Stimulated activated naive CD8-positive, alpha-beta T cell treated with anti-CD3 and anti-CD28 coated beads, Interleukin-15, Interleukin-2, amounts not matched to agents 100 ng/mL and 50 ng/mL, for 24 hours (primary cell): ENCODE measurements at regions not wholly inside any gene's neighbourhood (a gene's known extent, or its start where the extent isn't known, plus 50 kb on each side); places are given as distances from the start of the nearest gene placed in this dataset.
"Not testable (repeated sequence)": the region's sequence is repeated elsewhere in the genome, so short reads cannot be mapped to it uniquely, and the experiment has no call there.

ENCODE experiments used
- H3K27ac Mint-ChIP-seq: one replicate; pipeline ENCODE4 v1.8.0; 2021; ENCODE audit warnings: mild to moderate bottlenecking, mixed read lengths
- H3K27me3 Mint-ChIP-seq: one replicate; pipeline ENCODE4 v1.8.0; 2021; ENCODE audit warnings: mixed read lengths
- H3K36me3 Mint-ChIP-seq: one replicate; pipeline ENCODE4 v1.8.0; 2021; ENCODE audit warnings: low read depth, mixed read lengths
- H3K4me1 Mint-ChIP-seq: one replicate; pipeline ENCODE4 v1.8.0; 2021; ENCODE audit warnings: low read depth, mixed read lengths
- H3K4me3 Mint-ChIP-seq: one replicate; pipeline ENCODE4 v1.8.0; 2021; ENCODE audit warnings: mild to moderate bottlenecking, mixed read lengths
- H3K9me3 Mint-ChIP-seq: one replicate; pipeline ENCODE4 v1.8.0; 2021; ENCODE audit warnings: mixed read lengths

DNA sequence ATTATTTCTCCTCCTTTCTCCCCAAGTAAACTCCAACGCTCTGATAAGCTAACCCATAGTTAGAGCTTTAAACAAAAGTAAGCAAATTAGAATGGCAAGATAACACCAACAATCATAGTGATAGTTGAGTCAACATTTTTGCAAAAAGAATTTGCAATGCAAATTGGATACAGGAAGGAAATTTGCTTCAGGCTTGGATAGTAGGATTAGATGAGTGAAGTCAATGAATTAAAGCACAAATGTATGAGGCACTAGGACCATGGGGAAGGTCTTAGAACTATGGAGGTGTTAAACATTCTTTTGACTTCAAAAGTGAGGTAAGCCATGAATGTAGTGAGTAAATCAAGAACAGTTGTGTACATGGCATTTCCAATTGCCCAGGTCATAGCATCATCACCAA is 289.8 kb upstream of the GRAMD2B start:
- Mint-ChIP-seq H3K4me1 (no peaks in the 10 kb centered on the region), H3K4me3 (no peak overlapping the region), H3K36me3 (no peaks in the 10 kb centered on the region), H3K9me3 (peaks cover 3% of the 10 kb centered on the region), H3K27me3 (no peaks in the 10 kb centered on the region), H3K27ac (no peak overlapping the region)

DNA sequence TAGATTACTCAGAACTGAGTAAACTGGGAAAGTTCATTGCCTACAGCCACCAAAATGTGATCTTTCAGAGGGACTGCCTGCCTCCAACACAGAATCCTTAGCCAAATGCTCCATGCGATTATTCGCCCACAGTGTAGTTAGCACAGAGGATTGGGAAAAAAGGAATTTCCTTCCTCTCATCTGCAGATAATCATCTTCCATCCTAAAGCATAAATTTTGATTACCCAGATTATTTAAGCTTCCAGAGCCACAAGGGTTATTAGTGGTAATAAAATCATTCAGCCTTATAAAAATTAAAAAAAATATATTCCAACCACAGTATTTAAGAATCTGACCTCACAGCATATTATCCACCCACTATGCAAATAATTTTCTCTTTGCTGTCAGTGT is 285.3 kb upstream of the GRAMD2B start:
- no peaks in the 10 kb centered on the region for H3K27me3 Mint-ChIP-seq
- no peaks in the 10 kb centered on the region for H3K4me1 Mint-ChIP-seq
- no peak overlapping the region for H3K27ac Mint-ChIP-seq
- H3K36me3 Mint-ChIP-seq = no peaks in the 10 kb centered on the region
- peaks cover 6% of the 10 kb centered on the region for H3K9me3 Mint-ChIP-seq
- no peak overlapping the region for H3K4me3 Mint-ChIP-seq

DNA sequence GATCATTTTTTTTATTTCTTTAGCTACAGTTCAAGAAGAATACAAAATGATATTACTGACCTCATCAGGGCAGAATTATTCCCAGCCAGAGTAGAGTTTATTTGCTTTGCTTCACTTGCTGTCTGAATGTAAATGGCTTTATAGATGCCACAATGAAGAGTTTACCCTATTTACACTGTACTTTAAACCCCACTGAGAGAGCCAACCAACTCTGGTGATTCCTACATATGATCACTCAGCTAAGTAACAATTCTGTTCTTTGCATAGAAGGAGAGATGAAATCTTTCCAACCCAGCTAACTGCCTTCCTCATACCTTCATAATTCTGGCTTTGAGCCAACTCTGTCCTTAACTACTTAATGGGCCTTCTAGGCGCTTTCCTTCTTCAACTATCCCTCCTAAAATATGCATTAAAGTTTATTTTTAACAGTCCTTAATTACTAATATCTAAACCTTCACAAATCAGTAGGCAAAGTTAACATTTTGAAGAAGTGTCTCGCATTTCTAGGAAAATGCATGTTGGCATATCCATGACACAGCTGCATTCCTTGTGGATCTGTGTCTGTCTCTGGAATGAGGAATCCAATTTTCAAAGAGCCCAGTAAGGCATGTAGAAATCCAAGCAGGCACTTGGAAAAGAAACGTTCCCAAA is 284.8 kb upstream of the GRAMD2B start:
- no peak overlapping the region for H3K4me3 Mint-ChIP-seq
- no peak overlapping the region for H3K27ac Mint-ChIP-seq
- H3K36me3 Mint-ChIP-seq = no peaks in the 10 kb centered on the region
- peaks cover 6% of the 10 kb centered on the region for H3K9me3 Mint-ChIP-seq
- no peaks in the 10 kb centered on the region for H3K4me1 Mint-ChIP-seq
- H3K27me3 Mint-ChIP-seq = no peaks in the 10 kb centered on the region

DNA sequence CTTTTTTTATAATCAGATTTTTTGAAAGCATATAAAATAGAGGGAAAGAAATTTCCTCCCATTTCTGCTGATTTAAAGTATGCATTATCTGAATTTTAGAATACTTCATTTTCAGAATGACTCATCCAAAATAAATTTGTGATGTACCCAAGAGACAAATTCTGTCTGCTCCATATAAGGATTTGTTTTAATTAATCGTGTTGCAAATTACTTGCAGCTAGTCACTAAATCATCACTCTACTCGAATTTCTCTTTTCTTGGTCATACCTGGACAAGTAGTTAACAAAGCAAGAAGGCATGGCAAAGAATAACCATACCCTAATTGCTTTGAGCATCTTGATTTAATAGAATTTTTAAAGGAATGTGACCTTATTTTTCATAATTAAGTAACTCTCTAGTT is 284.1 kb upstream of the GRAMD2B start:
- no peak overlapping the region for H3K4me3 Mint-ChIP-seq
- peaks cover 6% of the 10 kb centered on the region for H3K9me3 Mint-ChIP-seq
- H3K27me3 Mint-ChIP-seq = no peaks in the 10 kb centered on the region
- no peaks in the 10 kb centered on the region for H3K36me3 Mint-ChIP-seq
- H3K27ac Mint-ChIP-seq = no peak overlapping the region
- H3K4me1 Mint-ChIP-seq = no peaks in the 10 kb centered on the region

DNA sequence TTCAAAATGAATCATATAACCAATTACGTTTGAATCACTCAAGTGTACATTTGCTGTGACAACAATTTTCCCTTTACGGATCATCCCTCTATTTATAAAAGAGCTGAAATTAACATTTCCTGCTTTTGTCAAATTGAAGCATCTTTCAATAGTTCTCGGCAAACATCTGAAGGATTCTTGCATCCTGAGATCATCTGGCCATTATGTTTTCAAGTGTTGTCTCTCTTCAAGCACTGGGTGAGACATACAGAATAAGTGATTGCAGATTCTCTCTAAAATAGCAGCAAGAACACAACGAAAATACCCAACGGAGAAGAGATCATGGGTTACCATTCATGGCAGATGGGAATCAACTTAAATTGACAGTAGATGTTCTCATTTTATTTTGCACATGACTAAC is 283.4 kb upstream of the GRAMD2B start:
- no peak overlapping the region for H3K4me3 Mint-ChIP-seq
- no peaks in the 10 kb centered on the region for H3K36me3 Mint-ChIP-seq
- peaks cover 6% of the 10 kb centered on the region for H3K9me3 Mint-ChIP-seq
- H3K27ac Mint-ChIP-seq = no peak overlapping the region
- H3K4me1 Mint-ChIP-seq = no peaks in the 10 kb centered on the region
- no peaks in the 10 kb centered on the region for H3K27me3 Mint-ChIP-seq

DNA sequence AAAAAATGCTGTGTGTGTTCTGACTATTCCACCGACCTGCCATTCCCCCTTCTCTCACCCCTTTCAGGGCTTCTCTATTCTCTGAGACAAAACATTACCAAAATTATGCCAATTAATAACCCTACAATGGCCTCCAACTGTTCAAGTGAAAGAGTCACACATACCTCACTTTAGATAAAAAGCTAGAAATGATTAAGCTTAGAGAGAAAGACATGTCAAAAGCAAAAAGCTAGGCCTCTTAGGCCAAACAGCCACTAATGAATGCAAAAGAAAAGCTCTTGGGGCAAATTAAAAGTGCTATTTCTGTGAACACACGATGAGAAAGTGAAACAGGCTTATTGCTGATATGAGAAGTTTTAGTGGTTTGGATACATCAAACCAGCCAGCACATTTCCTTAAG is 279.6 kb upstream of the GRAMD2B start:
- no peaks in the 10 kb centered on the region for H3K36me3 Mint-ChIP-seq
- H3K9me3 Mint-ChIP-seq = peaks cover 3% of the 10 kb centered on the region
- no peak overlapping the region for H3K4me3 Mint-ChIP-seq
- no peaks in the 10 kb centered on the region for H3K27me3 Mint-ChIP-seq
- H3K27ac Mint-ChIP-seq = no peak overlapping the region
- no peaks in the 10 kb centered on the region for H3K4me1 Mint-ChIP-seq

DNA sequence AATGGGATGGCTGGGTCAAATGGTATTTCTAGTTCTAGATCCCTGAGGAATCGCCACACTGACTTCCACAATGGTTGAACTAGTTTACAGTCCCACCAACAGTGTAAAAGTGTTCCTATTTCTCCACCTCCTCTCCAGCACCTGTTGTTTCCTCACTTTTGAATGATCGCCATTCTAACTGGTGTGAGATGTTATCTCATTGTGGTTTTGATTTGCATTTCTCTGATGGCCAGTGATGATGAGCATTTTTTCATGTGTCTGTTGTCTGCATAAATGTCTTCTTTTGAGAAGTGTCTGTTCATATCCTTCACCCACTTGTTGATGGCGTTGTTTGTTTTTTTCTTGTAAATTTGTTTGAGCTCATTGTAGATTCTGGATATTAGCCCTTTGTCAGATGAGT is 272.9 kb upstream of the GRAMD2B start:
- not testable (repeated sequence) for H3K9me3 Mint-ChIP-seq, H3K27ac Mint-ChIP-seq, H3K4me1 Mint-ChIP-seq, H3K36me3 Mint-ChIP-seq, H3K4me3 Mint-ChIP-seq, H3K27me3 Mint-ChIP-seq

DNA sequence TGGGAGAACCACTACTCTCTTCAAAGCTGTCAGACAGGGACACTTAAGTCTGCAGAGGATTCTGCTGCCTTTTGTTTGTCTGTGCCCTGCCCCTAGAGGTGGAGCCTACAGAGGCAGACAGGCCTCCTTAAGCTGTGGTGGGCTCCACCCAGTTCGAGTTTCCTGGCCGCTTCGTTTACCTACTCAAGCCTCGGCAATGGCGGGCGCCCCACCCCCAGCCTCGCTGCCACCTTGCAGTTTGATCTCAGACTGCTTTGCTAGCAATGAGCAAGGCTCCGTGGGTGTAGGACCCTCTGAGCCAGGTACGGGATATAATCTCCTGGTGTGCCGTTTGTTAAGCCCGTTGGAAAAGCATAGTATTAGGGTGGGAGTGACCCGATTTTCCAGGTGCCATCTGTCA is 267.9 kb upstream of the GRAMD2B start:
- not testable (repeated sequence) for H3K4me3 Mint-ChIP-seq, H3K27ac Mint-ChIP-seq, H3K4me1 Mint-ChIP-seq, H3K27me3 Mint-ChIP-seq, H3K36me3 Mint-ChIP-seq
- H3K9me3 Mint-ChIP-seq = peaks cover 14% of the 10 kb centered on the region

DNA sequence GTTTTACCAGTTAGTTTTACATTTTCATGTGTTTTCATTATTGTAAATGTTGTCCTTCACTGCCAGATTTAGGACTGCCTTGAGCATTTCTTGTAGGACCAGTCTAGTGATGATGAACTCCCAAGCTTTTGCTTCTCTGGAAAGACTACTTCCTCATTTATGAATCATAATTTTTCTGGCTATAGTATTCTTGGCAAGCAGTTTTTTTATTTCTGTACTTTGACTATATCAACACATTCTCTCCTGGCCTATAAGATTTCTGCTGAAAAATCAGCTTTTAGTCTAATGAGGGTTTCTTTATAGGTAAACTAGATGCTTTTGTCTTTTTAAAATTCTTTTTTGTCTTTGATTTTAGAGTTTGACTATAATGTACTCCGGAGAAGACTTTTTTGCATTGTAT is 256.8 kb upstream of the GRAMD2B start:
- Mint-ChIP-seq H3K4me1 (no peaks in the 10 kb centered on the region), H3K4me3 (no peak overlapping the region), H3K36me3 (no peaks in the 10 kb centered on the region), H3K27me3 (no peaks in the 10 kb centered on the region), H3K27ac (no peak overlapping the region), H3K9me3 (peaks cover 25% of the 10 kb centered on the region)

DNA sequence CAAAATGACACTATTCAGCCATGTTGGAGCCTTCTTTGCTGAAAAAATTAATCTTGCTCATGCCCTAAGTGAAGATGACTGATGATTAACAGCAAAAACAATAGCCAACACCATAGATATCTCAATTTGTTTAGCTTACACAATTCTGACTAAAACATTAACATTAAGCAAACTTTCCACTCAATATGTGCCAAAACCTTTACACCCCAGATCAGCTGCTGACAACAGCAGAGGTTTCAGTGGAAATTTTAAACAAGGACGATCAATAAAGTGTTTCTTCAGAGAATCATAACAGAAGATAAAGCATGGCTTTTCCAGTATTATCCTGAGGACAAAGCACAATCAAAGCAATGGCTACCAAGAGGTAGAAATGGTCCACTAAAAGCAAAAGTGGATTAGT is 254.4 kb upstream of the GRAMD2B start:
- Mint-ChIP-seq H3K27ac (no peak overlapping the region), H3K9me3 (peaks cover 36% of the 10 kb centered on the region), H3K4me3 (no peak overlapping the region), H3K36me3 (no peaks in the 10 kb centered on the region), H3K27me3 (no peaks in the 10 kb centered on the region), H3K4me1 (no peaks in the 10 kb centered on the region)

DNA sequence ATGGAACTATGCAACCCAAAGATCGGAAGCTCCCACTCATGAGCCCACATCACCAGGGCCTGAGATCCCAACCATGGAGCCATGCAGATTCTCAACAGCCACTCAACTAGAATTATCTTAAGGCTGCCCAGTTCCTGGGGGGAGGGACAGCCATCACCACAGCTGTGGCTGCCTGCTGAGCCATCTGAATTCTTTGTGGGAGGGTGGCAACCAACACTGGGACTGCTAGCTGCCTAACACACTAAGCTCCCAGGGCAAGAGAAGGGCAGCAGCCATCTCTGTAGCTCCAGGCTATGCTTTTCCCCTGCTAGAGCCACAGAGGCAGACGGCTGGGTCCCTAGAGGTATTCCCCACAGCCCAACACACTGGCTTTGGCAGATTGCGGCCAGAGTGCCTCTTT is 251.3 kb upstream of the GRAMD2B start:
- no peak overlapping the region for H3K4me3 Mint-ChIP-seq
- H3K27ac Mint-ChIP-seq = no peak overlapping the region
- H3K9me3 Mint-ChIP-seq = peaks cover 23% of the 10 kb centered on the region
- H3K36me3 Mint-ChIP-seq = no peaks in the 10 kb centered on the region
- no peaks in the 10 kb centered on the region for H3K27me3 Mint-ChIP-seq
- no peaks in the 10 kb centered on the region for H3K4me1 Mint-ChIP-seq

DNA sequence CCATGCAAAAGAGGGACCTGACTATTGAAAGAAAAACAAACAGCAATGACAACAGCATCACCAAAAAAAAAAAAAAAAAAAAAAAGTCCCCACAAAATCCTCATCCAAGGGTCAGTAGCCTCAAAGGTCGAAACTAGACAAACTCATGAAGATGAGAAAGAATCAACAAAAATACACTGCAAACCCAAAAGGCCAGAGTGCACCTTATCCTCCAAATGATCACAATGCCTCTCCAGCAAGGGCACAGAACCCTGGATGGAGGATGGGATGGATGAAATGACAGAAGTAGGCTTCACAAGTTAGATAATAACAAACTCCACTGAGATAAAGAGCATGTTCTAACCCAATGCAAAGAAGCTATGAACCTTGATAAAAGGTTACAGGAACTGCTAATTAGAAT is 250.4 kb upstream of the GRAMD2B start:
- Mint-ChIP-seq H3K27ac (no peak overlapping the region), H3K36me3 (no peaks in the 10 kb centered on the region), H3K9me3 (peaks cover 18% of the 10 kb centered on the region), H3K27me3 (no peaks in the 10 kb centered on the region), H3K4me1 (no peaks in the 10 kb centered on the region), H3K4me3 (no peak overlapping the region)

DNA sequence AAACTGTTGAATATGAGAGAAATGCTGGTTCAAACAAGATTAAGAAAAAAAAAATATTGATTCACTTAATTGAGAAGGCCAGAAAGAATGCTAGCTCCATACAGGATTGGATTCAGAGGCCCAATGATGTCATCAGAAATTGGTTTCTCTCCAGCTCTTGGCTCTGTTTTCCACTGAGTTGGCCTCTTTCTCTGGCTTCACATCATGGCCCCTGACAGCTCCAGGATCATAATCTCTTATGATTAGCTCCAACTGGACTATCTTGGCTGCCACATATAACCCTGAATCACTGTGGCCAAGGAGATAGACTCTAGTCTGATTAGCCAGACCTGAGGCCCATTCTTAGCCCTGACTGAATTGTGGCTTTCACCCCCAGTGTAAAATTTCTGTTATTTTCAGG is 244.7 kb upstream of the GRAMD2B start:
- Mint-ChIP-seq H3K4me1 (no peaks in the 10 kb centered on the region), H3K27me3 (no peaks in the 10 kb centered on the region), H3K4me3 (no peak overlapping the region), H3K36me3 (no peaks in the 10 kb centered on the region), H3K27ac (no peak overlapping the region), H3K9me3 (no peaks in the 10 kb centered on the region)

DNA sequence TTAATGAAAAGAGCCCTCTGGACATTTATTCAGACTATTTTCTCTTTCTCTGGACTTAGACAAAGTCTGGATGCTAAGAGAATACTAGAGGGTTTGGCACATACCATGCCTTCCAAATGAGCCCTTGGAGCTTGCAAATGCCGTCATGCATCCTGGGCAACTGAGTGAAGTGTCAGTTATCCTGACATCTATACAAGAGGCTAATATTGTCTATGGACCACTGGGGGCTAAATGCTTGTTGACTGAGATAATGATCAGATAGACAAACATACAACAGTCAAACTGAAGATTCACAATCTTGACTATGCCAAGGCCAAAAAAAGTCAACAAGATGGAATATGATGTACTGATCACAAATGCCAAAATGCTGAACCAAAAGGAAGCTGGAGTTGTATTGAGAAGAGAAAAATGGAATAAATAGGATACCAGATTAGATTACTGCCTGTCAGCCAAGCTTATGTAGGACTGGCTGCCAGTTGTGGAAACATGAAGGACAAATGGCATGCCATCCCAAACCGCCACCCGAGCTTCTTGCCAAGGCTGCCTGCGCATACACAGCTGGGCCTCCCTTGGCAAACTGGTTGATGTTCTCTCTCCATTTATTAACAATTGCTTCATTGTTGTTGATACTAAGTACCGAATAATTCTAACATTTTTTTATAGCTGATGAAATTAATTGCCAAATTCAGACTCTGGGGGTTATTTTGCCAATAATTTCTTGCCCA is 240.1 kb upstream of the GRAMD2B start:
- Mint-ChIP-seq H3K27me3 (no peaks in the 10 kb centered on the region), H3K27ac (no peak overlapping the region), H3K36me3 (no peaks in the 10 kb centered on the region), H3K4me3 (no peak overlapping the region), H3K4me1 (no peaks in the 10 kb centered on the region), H3K9me3 (no peaks in the 10 kb centered on the region)

DNA sequence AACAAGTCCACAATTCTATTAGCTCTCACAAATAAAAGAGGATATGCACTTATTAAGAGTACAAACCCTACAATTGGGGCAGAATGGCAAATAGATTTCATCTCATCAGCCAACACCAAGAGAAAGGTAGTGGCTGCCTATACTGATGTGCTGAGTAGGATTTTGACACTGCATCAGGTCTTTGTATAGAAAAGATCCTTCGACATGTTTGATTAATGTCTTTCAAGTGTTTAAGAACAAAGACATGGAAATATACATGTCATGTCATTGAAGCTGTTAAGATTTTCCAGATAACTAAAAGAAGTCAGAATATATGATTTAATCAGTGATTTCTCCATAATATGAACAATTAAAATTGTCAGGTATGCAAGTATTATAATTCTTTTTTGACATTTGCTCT is 238.7 kb upstream of the GRAMD2B start:
- no peaks in the 10 kb centered on the region for H3K9me3 Mint-ChIP-seq
- no peaks in the 10 kb centered on the region for H3K27me3 Mint-ChIP-seq
- no peak overlapping the region for H3K4me3 Mint-ChIP-seq
- no peaks in the 10 kb centered on the region for H3K36me3 Mint-ChIP-seq
- no peak overlapping the region for H3K27ac Mint-ChIP-seq
- H3K4me1 Mint-ChIP-seq = no peaks in the 10 kb centered on the region

DNA sequence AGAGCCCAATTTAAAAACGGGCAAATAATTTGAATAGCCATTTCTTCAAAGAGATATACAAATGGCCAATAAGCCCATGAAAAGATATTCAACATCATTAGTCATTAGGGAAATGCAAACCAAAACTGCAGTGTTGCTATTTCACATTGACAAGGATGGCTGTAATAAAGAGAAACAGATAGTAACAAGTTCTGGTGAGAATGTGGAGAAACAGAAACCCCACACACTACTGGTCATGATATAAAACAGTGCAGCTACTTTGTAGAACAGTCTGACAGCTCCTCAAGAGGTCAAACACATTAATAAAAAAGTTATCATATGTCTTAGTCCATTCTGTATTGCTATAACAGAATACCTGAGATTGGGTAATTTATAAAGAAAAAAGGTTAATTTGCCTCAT is 237.0 kb upstream of the GRAMD2B start:
- no peak overlapping the region for H3K4me3 Mint-ChIP-seq
- no peaks in the 10 kb centered on the region for H3K27me3 Mint-ChIP-seq

More for the DNA sequence above, 237.0 kb upstream of the GRAMD2B start:
- H3K4me1 Mint-ChIP-seq = no peaks in the 10 kb centered on the region
- no peak overlapping the region for H3K27ac Mint-ChIP-seq
- no peaks in the 10 kb centered on the region for H3K36me3 Mint-ChIP-seq
- H3K9me3 Mint-ChIP-seq = no peaks in the 10 kb centered on the region
